ENCODE measurements at regions not wholly inside any gene's neighbourhood (a gene's known extent, or its start where the extent isn't known, plus 50 kb on each side); places are given as distances from the start of the nearest gene placed in this dataset.

- no peak for DNase-seq
- no peaks in the 10 kb centered on the region for H3K36me3 ChIP-seq (replicated peaks; ENCODE audit: insufficient read depth, low read length)
- H3K9me3 ChIP-seq (replicated peaks; ENCODE audit: insufficient read depth, low read length) = no peaks in the 10 kb centered on the region
- no peak overlapping the region for H3K4me3 ChIP-seq (ENCODE audit: low read length)
- no peak overlapping the region for H2AFZ ChIP-seq (ENCODE audit: low read length)
- H3K79me2 ChIP-seq (ENCODE audit: low read length) = no peaks in the 10 kb centered on the region
- H3K4me2 ChIP-seq (ENCODE audit: low read depth, low read length) = no peak overlapping the region
- no peak for TF ChIP-seq EZH2 (optimal IDR thresholded peaks at IDR 0.05; ENCODE audit: low read depth, low read length)
- TF ChIP-seq, protein P1, sequence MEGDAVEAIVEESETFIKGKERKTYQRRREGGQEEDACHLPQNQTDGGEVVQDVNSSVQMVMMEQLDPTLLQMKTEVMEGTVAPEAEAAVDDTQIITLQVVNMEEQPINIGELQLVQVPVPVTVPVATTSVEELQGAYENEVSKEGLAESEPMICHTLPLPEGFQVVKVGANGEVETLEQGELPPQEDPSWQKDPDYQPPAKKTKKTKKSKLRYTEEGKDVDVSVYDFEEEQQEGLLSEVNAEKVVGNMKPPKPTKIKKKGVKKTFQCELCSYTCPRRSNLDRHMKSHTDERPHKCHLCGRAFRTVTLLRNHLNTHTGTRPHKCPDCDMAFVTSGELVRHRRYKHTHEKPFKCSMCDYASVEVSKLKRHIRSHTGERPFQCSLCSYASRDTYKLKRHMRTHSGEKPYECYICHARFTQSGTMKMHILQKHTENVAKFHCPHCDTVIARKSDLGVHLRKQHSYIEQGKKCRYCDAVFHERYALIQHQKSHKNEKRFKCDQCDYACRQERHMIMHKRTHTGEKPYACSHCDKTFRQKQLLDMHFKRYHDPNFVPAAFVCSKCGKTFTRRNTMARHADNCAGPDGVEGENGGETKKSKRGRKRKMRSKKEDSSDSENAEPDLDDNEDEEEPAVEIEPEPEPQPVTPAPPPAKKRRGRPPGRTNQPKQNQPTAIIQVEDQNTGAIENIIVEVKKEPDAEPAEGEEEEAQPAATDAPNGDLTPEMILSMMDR (IDR thresholded peaks at IDR 0.05; ENCODE audit: low read length) = no peak
- no peaks in the 10 kb centered on the region for H3K4me1 ChIP-seq (ENCODE audit: low read length)
- no peak overlapping the region for H3K9ac ChIP-seq (ENCODE audit: low read length)
- H3K27me3 ChIP-seq (replicated peaks; ENCODE audit: insufficient read depth, low read length) = no peaks in the 10 kb centered on the region
- no peaks in the 10 kb centered on the region for H4K20me1 ChIP-seq (ENCODE audit: insufficient read depth, low read length)
- H3F3A ChIP-seq (ENCODE audit: insufficient read depth, low read length) = no peaks in the 10 kb centered on the region
- H3K27ac ChIP-seq (ENCODE audit: low read length) = no peak overlapping the region
- no peaks in the 10 kb centered on the region for H3K9me2 ChIP-seq (replicated peaks; ENCODE audit: insufficient read depth, low read length)
These were observed 244.2 kb upstream of the CCDC196 start for GRCh38 chr14:66242001-66242400.

- no peaks in the 10 kb centered on the region for H3K4me1 ChIP-seq (ENCODE audit: low read length)
- H3K27ac ChIP-seq (ENCODE audit: low read length) = no peak overlapping the region
- H3K4me3 ChIP-seq (ENCODE audit: low read length) = no peak overlapping the region
- no peaks in the 10 kb centered on the region for H3K36me3 ChIP-seq (replicated peaks; ENCODE audit: insufficient read depth, low read length)
- TF ChIP-seq, protein P1 (IDR thresholded peaks at IDR 0.05; ENCODE audit: low read length) = no peak
- no peaks in the 10 kb centered on the region for H3F3A ChIP-seq (ENCODE audit: insufficient read depth, low read length)
- no peaks in the 10 kb centered on the region for H4K20me1 ChIP-seq (ENCODE audit: insufficient read depth, low read length)
- H3K9ac ChIP-seq (ENCODE audit: low read length) = no peak overlapping the region
- no peak for DNase-seq
- no peaks in the 10 kb centered on the region for H3K79me2 ChIP-seq (ENCODE audit: low read length)
- H3K9me3 ChIP-seq (replicated peaks; ENCODE audit: insufficient read depth, low read length) = no peaks in the 10 kb centered on the region
- no peak overlapping the region for H3K4me2 ChIP-seq (ENCODE audit: low read depth, low read length)
- H2AFZ ChIP-seq (ENCODE audit: low read length) = no peak overlapping the region
- H3K9me2 ChIP-seq (replicated peaks; ENCODE audit: insufficient read depth, low read length) = no peaks in the 10 kb centered on the region
- no peaks in the 10 kb centered on the region for H3K27me3 ChIP-seq (replicated peaks; ENCODE audit: insufficient read depth, low read length)
These were observed 241.3 kb upstream of the CCDC196 start for GRCh38 chr14:66244834-66245233.

GRCh38 chr14:66247662-66248193 is 238.4 kb upstream of the CCDC196 start:
- no peaks in the 10 kb centered on the region for H3K27me3 ChIP-seq (replicated peaks; ENCODE audit: insufficient read depth, low read length)
- no peak overlapping the region for H3K4me3 ChIP-seq (ENCODE audit: low read length)
- no peaks in the 10 kb centered on the region for H4K20me1 ChIP-seq (ENCODE audit: insufficient read depth, low read length)
- H3K36me3 ChIP-seq (replicated peaks; ENCODE audit: insufficient read depth, low read length) = no peaks in the 10 kb centered on the region
- no peaks in the 10 kb centered on the region for H3K9me3 ChIP-seq (replicated peaks; ENCODE audit: insufficient read depth, low read length)
- H3K4me1 ChIP-seq (ENCODE audit: low read length) = no peaks in the 10 kb centered on the region
- H3K9ac ChIP-seq (ENCODE audit: low read length) = no peak overlapping the region
- H3K4me2 ChIP-seq (ENCODE audit: low read depth, low read length) = no peak overlapping the region
- H3K27ac ChIP-seq (ENCODE audit: low read length) = no peak overlapping the region
- no peak for DNase-seq
- TF ChIP-seq EZH2 (optimal IDR thresholded peaks at IDR 0.05; ENCODE audit: low read depth, low read length) (no peak), EZH2phosphoT487 (IDR thresholded peaks at IDR 0.05; ENCODE audit: low read length) (no peak)
- TF ChIP-seq, protein P1 (IDR thresholded peaks at IDR 0.05; ENCODE audit: low read length) = no peak
- no peaks in the 10 kb centered on the region for H3F3A ChIP-seq (ENCODE audit: insufficient read depth, low read length)
- H2AFZ ChIP-seq (ENCODE audit: low read length) = no peak overlapping the region
- H3K9me2 ChIP-seq (replicated peaks; ENCODE audit: insufficient read depth, low read length) = no peaks in the 10 kb centered on the region
- H3K79me2 ChIP-seq (ENCODE audit: low read length) = no peaks in the 10 kb centered on the region
